ENCODE measurements at regions not wholly inside any gene's neighbourhood (a gene's known extent, or its start where the extent isn't known, plus 50 kb on each side); places are given as distances from the start of the nearest gene placed in this dataset.

DNA sequence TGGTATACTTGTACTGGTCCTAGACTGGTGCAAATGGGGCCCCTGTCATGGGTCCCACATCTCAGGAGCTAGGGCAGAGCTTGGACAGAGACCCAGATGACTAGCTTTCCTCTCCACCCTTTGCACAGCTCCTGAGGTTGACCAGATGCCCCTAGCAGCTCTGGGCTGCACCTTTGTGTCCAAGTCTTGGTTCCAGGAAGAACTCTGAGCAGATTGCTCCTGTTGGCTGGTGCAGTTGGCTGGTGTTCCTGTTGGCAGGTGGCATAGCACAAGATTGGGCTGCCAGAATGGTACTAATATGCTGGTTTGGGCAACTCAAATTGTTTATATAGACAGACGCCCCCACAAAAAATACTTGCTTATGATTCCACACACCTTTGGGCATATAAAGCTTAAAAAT lies 89.4 kb upstream of the EZR start:
- Histone ChIP-seq H3K36me3 (no peaks in the 10 kb centered on the region), H3K9me3 (peaks cover 3 to 14% (median 9%) of the 10 kb centered on the region in 4 donors), H3K4me1 (peaks cover 0 to 4% (median 0%) of the 10 kb centered on the region in 4 donors), H3K27ac (no peak overlapping the region), H3K27me3 (no peaks in the 10 kb centered on the region), H3K4me3 (no peak overlapping the region)
- intact Hi-C loops (cut with DNase I): no loop called here
- DNase-seq: no peak
- WGBS, 2 donors: 93 to 98% methylated on average over 1 of the region's 1 CpG
- TF ChIP-seq, protein P1, sequence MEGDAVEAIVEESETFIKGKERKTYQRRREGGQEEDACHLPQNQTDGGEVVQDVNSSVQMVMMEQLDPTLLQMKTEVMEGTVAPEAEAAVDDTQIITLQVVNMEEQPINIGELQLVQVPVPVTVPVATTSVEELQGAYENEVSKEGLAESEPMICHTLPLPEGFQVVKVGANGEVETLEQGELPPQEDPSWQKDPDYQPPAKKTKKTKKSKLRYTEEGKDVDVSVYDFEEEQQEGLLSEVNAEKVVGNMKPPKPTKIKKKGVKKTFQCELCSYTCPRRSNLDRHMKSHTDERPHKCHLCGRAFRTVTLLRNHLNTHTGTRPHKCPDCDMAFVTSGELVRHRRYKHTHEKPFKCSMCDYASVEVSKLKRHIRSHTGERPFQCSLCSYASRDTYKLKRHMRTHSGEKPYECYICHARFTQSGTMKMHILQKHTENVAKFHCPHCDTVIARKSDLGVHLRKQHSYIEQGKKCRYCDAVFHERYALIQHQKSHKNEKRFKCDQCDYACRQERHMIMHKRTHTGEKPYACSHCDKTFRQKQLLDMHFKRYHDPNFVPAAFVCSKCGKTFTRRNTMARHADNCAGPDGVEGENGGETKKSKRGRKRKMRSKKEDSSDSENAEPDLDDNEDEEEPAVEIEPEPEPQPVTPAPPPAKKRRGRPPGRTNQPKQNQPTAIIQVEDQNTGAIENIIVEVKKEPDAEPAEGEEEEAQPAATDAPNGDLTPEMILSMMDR (IDR thresholded peaks at IDR 0.05): no peak
- no peak for TF ChIP-seq POLR2AphosphoS5 (IDR thresholded peaks at IDR 0.05)
- TF ChIP-seq POLR2A (IDR thresholded peaks at IDR 0.05): no peak
- no peak for TF ChIP-seq EP300 (IDR thresholded peaks at IDR 0.05)

DNA sequence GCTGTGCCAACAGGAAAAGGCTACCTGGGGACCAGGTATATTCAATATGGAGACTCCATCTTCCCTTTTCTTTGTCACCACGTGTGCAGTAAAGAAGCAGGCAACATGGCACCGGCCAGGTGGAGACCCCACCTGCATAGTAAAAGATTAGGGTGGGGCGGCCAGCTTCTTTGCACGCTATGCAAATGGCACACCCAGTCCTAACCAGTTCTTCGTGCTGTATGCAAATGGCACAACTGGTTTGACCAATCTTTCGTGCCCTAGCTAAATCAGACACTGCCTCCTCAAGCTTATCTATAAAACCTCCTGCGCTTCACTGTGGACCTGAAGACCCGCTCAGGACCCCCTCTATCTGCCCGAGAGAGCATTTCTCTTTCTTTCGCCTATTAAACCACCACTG lies 88.8 kb upstream of the EZR start:
- Histone ChIP-seq H3K4me3 (no peak overlapping the region), H3K27me3 (no peaks in the 10 kb centered on the region), H3K36me3 (no peaks in the 10 kb centered on the region), H3K4me1 (peaks cover 0 to 4% (median 0%) of the 10 kb centered on the region in 4 donors), H3K9me3 (peaks cover 3 to 14% (median 9%) of the 10 kb centered on the region in 4 donors), H3K27ac (no peak overlapping the region)
- intact Hi-C loops (cut with DNase I): no loop called here
- no peak for DNase-seq
- 56 to 81% methylated on average over 10 of the region's 10 CpGs for WGBS, 2 donors
- TF ChIP-seq POLR2AphosphoS5 (IDR thresholded peaks at IDR 0.05) (no peak), POLR2A (IDR thresholded peaks at IDR 0.05) (no peak), EP300 (IDR thresholded peaks at IDR 0.05) (no peak)
- TF ChIP-seq, protein P1 (IDR thresholded peaks at IDR 0.05): no peak

DNA sequence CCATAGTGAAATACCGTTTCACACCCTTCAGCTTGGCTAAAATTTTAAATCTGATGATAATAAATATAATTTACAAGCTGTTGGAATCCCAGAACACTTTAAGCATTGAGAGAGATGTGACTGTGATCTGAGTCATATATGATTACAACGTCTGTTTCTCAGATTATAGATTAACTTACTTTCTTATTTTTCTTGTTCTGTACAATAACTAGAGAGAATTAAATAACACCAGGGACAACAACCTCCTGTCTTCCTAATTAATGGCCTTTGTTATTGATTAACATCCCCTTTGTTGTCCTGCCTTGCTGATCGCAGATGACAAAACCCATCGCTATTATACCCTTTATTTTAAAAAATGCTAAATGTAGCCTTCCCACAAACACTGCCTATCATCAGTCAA lies 87.8 kb upstream of the EZR start:
- intact Hi-C loops (cut with DNase I): no loop called here
- Histone ChIP-seq H3K27ac (no peak overlapping the region), H3K4me3 (no peak overlapping the region), H3K9me3 (peaks cover 3 to 14% (median 9%) of the 10 kb centered on the region in 4 donors), H3K4me1 (peaks cover 0 to 4% (median 0%) of the 10 kb centered on the region in 4 donors), H3K36me3 (no peaks in the 10 kb centered on the region), H3K27me3 (no peaks in the 10 kb centered on the region)
- no peak for DNase-seq
- TF ChIP-seq, protein P1 (IDR thresholded peaks at IDR 0.05): no peak
- TF ChIP-seq EP300 (IDR thresholded peaks at IDR 0.05) (no peak), POLR2A (IDR thresholded peaks at IDR 0.05) (no peak), POLR2AphosphoS5 (IDR thresholded peaks at IDR 0.05) (no peak)
- 71 to 88% methylated on average over 4 of the region's 4 CpGs for WGBS, 2 donors

DNA sequence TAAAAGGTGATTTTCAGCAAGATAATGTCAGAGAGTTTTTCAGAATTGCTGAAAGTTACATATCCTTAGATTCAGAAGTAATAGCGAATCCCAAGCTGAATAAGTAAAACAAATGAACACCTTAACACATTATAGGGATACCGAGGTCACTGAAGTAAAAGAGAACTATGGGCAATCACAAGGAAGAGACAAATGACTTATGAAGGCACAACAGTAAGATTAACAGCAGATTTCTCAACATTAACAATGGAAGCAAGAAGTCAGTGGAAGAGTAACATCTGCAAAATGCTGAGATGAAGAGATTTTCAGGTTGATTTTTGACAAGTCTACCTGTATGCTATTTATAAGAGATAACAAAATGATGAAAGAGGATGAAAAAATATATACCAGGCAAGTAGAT lies 86.1 kb upstream of the EZR start:
- intact Hi-C loops (cut with DNase I): no loop called here
- Histone ChIP-seq H3K27ac (no peak overlapping the region), H3K9me3 (peaks cover 3 to 14% (median 9%) of the 10 kb centered on the region in 4 donors), H3K4me1 (peaks cover 0 to 1% (median 0%) of the 10 kb centered on the region in 4 donors), H3K4me3 (no peak overlapping the region), H3K27me3 (no peaks in the 10 kb centered on the region), H3K36me3 (no peaks in the 10 kb centered on the region)
- TF ChIP-seq, protein P1 (IDR thresholded peaks at IDR 0.05): no peak
- TF ChIP-seq EP300 (IDR thresholded peaks at IDR 0.05): no peak
- TF ChIP-seq POLR2A (IDR thresholded peaks at IDR 0.05): no peak
- no peak for TF ChIP-seq POLR2AphosphoS5 (IDR thresholded peaks at IDR 0.05)
- no peak for DNase-seq
- 93 to 97% methylated on average over 2 of the region's 2 CpGs for WGBS, 2 donors

DNA sequence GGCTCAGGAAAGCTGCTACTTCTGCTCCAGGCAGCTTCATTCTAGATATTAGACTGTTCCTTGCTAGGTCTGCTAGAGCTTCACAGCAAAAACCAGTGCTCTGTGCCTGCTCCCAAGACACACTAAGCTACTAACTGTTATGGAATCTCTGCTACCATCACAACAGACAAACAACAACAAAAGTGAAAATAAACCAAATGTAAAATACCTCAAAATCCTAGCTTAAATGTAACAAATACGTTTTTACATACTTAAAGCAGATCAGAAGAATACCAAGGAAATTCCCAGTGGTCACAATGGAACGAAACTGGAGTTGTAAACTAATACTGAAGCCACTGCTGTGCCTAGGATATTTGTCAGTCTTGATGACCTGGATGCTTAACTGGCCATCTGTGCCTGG lies 84.6 kb upstream of the EZR start:
- Histone ChIP-seq H3K4me1 (no peaks in the 10 kb centered on the region), H3K27me3 (no peaks in the 10 kb centered on the region), H3K4me3 (no peak overlapping the region), H3K27ac (no peak overlapping the region), H3K36me3 (no peaks in the 10 kb centered on the region), H3K9me3 (peaks cover 3 to 14% (median 9%) of the 10 kb centered on the region in 4 donors)
- intact Hi-C loops (cut with DNase I): no loop called here
- TF ChIP-seq, protein P1 (IDR thresholded peaks at IDR 0.05): no peak
- 83 to 87% methylated on average over 2 of the region's 2 CpGs for WGBS, 2 donors
- DNase-seq: no peak
